NCI-H524 (cell line): ENCODE measurements at regions not wholly inside any gene's neighbourhood (a gene's known extent, or its start where the extent isn't known, plus 50 kb on each side); places are given as distances from the start of the nearest gene placed in this dataset.
"Not testable (repeated sequence)": the region's sequence is repeated elsewhere in the genome, so short reads cannot be mapped to it uniquely, and the experiment has no call there.

Experiments used
- DNase-seq, 2 experiments: peaks; one replicate each; lab custom pipeline; 2025; lab: John Stamatoyannopoulos, UW

DNA sequence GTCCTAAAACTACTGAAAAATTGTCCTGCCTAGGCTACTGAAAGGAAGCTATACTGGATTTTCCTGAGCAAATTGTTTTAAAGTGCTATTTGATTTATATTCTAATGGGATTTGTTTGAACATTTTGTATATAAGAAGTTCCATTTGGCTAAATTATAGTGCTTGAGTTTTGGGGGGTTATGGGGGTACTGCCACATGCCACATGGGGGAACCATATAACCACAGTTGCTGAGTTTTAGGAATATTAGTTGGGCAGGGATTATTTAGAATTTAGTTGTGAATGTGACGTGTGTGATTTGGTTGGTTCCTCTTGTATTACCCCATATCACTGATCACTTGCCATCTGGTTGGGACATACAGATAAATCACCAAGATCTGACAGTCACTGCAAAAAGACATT is 224.5 kb upstream of the TAPT1 start:
- DNase-seq = peak in 1 of 2 experiments; percentile 24

DNA sequence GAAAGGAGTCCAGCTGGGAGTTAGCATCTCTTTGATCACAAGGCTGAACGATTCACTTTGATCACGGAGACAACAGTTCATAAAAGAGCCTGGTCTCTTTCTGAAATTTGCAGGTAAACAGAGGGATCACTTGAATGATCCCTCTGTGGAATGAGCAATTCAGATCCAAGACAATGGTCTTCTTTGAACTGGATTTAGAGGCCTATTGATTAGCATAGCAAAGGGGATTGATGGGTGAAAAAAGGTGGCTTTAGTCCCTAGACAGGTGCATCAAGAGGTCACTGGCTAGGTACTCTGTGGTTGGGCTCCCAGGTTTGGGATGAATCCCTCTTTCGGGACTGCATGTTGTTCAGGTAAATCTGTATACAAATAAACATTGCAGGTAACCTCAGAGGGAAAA is 223.8 kb upstream of the TAPT1 start:
- no peak for DNase-seq

DNA sequence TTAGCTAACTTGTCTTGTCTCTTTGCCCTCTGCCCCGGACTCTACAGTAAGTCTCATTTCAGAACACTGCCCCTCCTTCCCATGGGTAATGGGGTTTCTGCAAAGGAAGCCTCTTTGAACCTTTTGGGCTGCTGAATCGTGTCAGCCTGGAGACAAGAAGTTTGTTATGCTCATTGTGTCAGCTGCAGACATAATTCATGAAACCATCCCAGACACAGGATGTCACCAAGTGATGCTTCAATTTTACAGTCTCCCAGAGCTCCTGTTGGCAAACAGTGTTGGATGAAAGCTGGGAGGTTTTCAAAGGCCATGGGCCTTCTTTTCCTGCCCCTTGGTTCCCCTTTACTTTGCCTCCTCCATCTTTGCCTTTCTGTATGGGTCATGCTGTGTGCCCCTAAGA is 223.1 kb upstream of the TAPT1 start:
- DNase-seq = no peak

DNA sequence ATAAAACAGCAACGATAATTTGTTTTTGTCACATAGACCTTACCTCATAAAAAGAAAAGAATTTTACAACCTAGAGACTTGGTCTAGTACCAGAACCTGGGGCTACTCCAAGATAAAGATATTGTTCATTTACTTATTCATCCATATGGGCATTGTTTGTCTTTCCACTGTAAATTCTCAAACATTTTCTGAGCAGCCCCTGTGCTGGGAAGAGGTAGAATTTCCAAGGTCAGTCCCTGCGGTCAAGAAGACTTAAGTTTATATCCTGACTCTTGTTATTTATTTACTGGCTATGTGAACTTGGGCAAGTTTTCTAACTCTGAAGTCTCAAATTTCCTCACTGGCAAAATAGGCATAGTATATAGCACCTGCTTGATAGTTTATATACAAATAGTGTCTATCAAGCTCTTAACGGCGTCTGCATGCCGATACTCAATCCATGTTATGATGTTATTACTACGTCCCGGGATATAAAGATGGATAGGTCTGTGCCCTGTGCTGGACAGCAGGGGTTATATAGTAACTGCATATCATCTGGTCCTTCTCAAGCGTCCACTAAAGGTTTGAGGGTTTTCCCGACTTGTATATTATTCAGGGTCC is 222.1 kb upstream of the TAPT1 start:
- no peak for DNase-seq

DNA sequence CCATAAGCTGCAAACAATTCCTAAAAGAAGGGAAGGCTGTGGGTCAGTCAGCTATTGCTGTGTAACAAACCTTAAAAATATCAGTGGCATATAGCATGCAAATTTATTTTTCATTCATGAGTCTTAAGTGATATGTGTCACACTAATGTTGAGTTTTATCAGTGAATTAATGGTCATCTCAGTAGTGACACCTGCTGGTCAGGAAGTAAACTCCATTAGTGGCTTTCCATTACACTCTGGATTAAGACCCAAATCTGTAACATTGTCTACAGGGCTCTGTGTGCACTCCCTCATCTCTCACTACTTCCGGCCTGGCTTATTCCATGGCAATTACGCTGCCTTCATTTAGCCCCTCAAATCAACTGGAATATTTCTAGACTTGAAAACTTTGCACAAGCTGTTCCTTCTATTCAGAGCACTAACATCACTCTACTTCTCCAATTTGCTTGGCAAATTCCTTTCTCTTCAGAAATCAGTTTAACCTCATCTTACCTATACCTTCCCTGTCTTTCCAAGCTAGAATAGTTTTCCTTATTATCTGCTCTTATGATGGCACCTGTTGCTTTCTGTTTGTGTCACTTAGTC is 217.3 kb upstream of the TAPT1 start:
- DNase-seq = peak in 1 of 2 experiments; percentile 44

DNA sequence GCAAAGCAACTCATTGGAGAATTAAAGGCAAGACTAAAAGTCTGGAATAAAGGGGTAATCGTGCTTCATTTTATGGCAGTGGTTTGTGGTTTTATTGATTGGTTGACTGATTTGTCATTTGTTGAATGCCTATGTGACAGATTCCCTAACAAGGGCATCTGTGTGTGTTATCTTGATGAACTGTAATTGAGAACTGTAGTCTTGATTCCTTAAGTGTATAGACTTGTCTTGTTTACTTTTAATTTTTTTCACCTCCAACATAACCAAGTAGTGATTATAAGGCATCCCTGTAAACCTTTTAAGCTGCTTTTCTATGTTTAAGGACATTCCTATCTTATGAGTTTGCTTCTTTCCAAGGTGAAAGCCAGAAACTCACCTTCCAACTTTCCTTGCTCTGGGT is 216.0 kb upstream of the TAPT1 start:
- no peak for DNase-seq

DNA sequence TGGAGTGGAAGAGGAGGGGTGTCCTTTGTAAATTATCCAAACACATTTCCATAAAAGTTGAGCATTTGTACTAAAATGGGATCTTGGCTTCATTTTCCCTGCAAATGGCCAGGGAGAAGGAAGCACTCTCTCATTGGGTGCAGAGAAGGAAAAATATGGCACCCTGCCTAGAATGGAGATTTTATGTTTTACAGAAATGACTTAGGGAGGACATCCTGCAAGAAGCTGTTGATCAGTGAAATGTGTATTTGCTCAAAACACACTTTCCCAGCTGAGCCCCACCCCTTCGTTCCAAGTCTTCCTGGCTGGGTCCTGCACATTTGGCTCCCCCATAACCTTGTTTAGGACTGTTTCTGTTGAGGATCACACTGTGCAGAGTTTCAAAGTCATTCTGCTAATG is 213.5 kb upstream of the TAPT1 start:
- DNase-seq = no peak

DNA sequence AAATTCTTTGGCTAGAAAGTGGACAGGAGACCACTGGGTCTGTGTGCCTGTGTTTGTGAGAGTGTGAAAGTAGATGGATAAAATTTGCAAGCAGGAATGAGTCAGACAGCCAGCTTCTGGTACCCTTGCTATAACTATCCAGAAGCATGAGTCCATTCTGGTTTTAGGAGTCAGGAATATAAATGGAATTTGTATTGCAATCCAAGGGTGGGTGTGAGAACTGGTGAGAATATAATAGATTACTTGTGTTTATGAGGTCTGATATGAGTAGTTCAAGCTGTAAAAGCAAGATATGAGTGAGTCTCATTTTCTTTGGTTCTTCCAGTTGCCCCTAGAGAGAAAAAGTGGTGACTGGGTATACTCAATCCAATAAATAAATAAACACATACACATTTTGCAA is 212.7 kb upstream of the TAPT1 start:
- DNase-seq = no peak

DNA sequence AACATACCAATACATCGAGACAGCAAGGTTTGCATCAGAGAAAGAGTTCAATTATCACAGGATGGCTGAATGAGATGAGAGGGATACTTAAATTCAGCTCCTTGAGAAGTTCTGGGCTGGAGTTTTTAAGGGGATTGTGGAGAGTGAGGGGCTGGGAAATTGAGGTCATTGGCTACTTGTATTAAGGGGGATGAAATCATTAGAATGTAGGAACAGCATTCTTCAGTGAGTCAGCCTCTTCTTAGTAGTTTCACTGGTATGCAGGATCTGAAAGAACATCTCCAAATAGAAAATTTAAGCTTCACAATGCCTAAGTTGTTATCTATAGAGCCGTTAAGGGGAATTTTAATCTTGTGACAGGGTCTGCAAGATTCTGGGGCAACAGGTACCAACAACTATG is 211.6 kb upstream of the TAPT1 start:
- no peak for DNase-seq

DNA sequence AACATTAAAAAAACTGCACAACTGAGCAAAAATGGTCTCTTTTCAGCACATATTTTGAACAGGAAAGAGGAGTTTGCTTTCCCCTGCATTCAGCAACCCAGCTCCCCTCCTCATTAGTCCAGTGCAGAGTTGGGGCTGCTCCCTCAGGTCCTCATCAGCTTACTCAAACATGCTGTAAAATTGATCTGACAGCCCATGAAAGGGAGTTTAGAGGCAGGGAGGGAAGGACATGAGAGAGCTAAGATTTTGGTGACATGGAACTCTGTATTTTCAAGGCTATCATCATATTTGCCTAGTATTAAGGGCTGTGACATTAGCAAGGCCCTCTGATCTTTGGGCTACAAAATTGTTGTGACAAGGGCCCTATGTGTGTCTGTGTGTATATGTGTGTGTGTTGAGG is 205.6 kb upstream of the TAPT1 start:
- DNase-seq = no peak

DNA sequence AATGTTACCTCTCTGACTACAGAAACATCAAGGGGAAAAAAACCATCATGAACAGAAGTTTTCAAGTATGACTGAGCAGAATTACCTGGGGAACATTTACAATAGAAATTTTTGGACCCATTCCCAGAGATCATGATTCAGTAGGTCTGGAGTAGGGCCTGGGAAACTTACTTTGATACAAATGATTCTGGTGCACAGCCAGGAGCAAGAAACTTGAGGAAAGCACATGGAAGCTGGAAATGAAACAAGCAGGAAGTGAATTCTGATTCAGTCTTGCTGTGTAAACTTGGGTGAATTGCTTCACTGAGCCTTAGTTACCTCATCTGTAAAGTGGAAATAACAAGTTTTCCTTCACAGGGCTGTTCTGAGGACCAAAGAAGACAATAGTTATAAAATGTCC is 192.5 kb upstream of the TAPT1 start:
- no peak for DNase-seq

DNA sequence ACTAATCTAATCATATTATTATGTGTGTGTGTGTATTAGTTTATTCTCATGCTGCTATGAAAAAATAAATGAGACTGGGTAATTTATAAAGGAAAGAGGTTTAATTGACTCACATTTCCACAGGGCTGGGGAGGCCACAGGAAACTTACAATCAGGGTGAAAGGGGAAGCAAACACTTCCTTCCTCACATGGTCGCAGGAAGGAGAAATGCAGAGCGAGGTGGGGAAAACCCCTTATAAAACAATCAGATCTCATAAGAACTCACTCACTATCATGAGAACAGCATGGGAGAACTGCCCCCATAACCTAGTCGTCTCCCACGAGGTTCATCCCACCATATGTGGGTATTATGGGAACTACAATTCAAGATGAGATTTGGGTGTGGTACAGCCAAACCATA is 190.9 kb upstream of the TAPT1 start:
- DNase-seq = no peak

DNA sequence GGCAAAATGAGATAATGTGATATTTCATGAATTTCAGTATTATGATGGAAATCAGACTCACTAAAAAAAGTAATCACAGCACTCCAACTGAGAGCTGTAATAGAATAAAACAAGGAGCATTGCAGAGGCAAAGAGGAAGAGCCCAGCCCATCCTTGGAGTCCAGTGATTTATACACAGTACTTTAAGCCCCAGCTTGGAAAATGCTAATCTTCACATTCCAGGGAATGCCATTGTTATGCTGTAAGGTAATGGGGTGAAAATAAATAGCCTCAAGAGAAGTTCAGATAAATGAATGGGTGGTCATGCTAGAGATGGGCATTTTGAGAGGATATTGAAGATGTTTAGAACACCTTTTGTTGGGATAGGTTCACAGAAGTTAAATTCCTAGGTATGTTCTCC is 190.3 kb upstream of the TAPT1 start:
- no peak for DNase-seq

DNA sequence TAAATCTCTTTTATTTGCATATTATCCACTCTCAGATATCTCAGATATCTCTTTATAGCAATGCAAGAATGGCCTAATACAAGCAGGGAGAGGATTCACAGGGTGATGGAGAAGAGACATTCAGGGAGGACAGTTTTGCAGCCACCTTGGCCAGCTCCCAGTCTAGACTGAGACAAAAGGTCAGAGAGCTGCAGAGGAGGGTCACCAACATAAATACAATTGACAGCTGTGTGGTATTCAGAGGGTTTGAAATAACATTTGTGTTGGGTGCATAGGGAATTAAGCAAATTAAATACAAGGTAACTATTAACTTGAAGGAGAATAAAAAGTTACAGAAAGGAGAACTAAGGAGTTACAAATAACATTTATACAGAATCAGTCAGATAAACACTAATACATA is 189.5 kb upstream of the TAPT1 start:
- DNase-seq = no peak

DNA sequence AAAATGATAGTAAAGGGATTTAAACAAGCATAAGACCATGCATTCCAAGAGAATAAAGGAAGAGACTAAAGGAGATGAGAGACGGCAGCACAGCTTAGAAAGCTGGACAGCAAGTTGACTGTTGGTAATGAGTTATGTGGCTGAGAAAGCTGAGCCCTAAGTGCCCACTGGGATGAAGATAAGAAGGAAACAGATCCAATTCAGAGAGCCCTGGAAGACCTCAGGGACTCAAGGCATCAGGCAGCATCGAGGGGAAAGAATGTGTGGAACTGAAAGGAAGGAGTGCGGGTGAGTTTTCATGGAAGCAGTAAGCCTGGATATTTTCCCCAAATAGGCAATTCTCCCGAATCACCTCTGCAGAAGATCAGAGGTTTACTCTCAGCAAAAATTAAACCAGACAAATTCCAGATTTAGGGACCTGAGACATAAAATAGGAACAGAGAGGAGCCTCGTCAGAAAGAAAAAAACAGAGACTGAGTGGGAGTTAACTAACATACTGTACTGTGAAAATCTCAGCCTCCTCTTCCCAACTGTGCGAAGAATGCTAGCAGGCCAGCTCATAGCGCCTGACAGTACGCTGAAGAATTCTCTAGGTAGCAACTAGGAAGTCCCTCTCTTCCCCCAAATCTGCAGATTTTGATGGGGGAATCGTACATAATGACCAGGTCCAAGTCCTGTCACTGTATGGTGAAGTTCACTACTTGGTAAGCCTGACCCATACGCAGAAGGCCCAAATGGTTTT is 187.7 kb upstream of the TAPT1 start:
- no peak for DNase-seq

DNA sequence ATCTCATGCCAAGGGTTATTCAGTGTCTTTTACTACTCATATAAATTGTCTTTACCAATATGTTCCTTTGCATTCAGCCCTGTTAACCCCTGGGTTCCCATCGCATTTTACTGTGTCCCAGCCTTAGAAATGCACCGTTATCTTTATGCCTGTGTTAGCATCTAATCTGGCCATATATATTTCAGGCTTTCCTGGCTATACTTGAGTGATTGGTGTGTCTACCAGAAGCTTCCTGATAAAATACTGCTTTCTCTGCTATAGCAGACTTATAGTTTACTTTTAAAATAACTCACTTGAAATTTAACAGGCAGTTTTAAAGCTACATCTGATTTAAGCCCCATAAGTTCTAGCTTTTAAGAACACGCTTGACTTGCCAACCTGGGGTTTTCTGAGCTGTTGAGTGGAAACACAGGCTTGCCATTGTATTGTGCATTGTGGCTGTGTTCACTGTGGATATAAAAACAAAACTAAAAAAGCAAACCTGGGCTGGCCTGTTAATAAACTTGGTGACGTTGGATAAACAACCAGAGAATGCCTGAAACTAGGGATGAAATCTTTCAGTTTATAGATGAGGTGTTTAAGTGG is 185.3 kb upstream of the TAPT1 start:
- no peak for DNase-seq

DNA sequence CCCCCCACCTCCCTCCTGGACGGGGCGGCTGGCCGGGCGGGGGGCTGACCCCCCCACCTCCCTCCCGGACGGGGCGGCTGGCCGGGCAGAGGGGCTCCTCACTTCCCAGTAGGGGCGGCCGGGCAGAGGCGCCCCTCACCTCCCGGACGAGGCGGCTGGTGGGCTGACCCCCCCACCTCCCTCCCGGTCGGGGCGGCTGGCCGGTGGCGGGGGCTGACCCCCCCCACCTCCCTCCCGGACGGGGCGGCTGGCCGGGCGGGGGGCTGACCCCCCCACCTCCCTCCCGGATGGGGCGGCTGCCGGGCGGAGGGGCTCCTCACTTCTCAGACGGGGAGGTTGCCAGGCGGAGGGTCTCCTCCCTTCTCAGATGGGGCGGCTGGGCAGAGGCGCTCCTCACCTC is 166.9 kb upstream of the TAPT1 start:
- DNase-seq = not testable (repeated sequence)

DNA sequence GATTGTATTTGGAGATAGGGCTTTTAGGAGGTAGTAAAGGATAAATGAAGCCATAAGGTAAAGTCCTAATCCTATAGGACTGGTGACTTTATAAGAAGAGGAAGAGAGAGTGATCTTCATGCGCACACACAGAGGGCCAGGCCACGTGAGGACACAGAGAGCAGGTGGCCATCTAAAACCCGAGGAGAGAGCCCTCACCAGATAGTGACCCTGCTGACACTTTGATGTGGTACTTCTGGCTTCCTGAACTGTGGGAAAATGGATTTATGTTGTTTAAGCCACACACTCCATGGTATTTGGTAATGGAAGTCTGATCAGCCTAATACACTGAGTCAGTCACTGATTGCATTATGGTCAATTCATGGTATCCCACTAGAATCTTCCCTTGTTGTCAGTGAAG is 164.9 kb upstream of the TAPT1 start:
- peak in 1 of 2 experiments; percentile 39 for DNase-seq

DNA sequence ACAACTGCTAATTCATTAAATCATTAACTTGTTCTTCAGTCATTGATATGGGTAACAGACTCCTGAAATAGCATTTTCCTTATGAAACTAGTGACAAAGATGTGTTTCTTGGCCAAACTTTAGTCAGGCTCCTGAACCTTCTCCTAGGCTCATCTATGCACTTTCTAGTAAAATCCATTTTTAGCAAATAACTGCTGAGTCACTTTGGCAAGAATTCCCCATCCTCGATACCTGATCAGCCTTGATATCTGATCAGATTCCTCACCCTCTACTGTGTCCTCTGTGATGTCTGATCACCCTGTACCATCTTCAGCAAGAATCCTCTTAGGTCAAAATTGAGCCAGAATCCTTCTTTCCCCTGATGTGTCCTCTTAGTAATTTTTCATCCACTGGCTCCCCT is 161.2 kb upstream of the TAPT1 start:
- DNase-seq = no peak

DNA sequence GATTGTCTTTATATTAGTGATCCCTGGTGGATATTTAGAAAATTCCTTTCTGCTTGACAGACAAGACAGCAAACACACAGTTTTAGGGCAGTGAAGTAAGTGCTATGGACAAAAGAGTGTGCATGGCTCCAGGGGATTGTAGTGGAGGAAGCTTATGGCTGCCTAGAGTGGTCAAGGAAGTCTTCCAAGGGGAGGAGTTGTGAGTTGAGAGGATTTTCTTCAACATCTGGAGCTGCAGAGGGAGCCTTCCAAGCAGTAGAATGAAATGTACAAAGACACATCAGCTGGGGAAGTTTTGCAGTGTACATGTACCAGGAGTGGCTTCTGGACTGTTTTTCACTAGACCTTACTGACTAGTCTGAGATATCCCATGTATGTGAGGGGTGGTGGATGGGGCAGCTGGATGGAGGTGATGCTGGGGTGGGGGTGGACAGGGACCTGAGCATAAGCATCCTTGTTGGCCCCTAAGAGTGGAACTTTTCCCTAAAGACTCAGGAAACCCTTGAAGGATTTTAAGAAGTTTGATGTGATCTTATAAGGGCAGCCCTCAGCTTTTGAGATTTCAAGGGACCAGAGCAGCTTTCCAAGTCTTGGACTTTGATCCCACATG is 160.5 kb upstream of the TAPT1 start:
- no peak for DNase-seq

DNA sequence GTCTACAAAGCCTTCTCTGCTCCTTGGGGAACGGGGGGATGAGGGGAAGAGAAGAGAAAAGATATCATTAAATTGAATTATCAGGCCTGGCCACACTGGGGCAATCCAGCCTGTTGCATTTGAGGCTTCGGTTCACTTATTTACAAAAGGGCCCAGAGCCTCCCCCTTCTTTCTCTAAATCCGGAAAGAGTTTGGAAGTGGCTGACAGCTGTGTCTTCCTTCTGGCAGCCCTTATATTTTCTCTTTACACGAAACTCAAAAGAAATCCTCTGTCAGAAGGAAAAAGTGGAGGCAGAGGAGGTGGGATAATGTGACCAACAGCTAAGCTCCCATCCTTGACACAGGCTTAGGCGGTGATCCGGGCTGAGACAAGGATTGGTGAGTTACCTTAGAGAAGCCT is 158.3 kb upstream of the TAPT1 start:
- peak; percentile 82 to 95 for DNase-seq

DNA sequence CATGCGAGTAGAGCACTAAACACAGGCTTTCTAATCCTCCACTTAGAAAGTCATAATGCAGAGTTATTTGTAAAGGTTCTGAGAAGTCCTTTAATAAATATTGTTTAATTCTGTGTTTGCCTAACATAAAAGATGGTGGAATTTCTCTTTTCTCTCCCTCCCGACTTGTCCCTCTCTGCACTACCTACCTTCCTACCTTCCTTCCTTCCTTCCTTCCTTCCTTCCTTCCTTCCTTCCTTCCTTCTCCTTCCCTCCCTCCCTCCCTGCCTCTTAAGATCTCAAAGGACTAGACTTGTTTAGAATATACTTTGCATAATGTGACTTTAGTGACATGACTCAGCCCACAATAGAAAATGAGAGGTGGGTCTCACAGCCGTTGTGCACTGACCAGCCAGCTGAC is 156.3 kb upstream of the TAPT1 start:
- no peak for DNase-seq

DNA sequence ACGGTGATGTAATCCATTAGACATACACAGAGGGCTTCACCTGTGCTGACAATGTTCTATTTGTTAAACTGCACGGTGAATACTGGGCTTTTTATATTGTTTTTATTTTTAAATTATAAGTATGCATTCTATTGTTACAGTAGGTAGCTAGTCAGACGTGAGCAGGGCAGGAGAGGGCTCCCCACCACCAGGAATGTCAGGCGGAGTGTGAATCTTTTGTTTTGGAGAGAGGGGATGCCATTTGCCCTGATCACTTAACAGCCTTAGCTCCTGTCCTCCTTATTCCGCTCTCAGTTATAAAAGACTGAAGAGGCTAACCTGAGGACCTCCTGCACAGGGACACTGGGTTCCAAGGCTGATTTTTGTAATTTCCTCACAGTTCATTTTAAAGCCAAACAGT is 151.6 kb upstream of the TAPT1 start:
- DNase-seq = no peak
